Fibroblast of pulmonary artery (primary cell): ENCODE measurements at regions not wholly inside any gene's neighbourhood (a gene's known extent, or its start where the extent isn't known, plus 50 kb on each side); places are given as distances from the start of the nearest gene placed in this dataset.

Experiments
- DNase-seq: peaks from one replicate; pipeline ENCODE4 v3.0.0-alpha.2; 2010; ENCODE audit warnings: low read depth
- H3K4me3 ChIP-seq: replicated peaks from 2 replicates; pipeline ENCODE4 v1.5.1; 2011; ENCODE audit warnings: low read depth, mild to moderate bottlenecking, control low read depth, low read length, moderate library complexity
- TF ChIP-seq, protein P1 (sequence below): IDR thresholded peaks from 2 replicates; pipeline ENCODE4 v1.5.1; 2011; ENCODE audit warnings: mild to moderate bottlenecking, control low read depth, low read length, inconsistent platforms; ENCODE audit errors: missing control alignments

DNA sequence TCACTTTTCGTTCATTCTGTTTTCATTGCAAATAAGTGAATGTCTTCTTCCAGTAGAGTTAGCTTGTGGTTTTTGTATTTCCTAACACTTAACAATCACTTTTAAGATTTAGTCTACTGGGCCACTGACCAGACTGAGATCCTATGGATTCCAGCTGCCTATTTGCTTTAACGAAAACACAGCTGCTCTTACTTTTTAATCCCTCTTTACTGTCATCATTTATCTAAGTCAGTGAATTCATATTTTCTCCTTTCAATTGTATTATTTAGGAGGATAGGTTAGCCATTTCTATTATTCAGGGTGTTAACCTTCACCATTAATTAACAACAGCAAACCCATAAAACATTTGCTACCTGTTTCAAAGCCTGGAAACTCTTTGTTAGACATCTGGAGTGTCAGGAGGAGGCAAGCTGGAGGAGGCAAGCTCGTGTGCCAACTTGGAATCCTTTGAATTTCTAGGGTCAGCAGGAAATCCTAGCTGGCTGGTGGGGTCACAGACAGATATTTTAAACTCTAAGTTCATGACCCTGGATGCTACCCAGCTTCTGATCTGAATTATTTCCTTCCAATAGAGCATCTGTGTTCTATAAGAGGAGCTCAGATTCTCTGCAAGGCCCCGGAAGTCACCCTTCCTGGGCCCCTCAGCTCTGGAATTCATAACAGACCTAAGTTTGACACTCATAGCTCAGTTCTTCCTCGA is 385.3 kb downstream of the RBM43 start:
- TF ChIP-seq, protein P1, sequence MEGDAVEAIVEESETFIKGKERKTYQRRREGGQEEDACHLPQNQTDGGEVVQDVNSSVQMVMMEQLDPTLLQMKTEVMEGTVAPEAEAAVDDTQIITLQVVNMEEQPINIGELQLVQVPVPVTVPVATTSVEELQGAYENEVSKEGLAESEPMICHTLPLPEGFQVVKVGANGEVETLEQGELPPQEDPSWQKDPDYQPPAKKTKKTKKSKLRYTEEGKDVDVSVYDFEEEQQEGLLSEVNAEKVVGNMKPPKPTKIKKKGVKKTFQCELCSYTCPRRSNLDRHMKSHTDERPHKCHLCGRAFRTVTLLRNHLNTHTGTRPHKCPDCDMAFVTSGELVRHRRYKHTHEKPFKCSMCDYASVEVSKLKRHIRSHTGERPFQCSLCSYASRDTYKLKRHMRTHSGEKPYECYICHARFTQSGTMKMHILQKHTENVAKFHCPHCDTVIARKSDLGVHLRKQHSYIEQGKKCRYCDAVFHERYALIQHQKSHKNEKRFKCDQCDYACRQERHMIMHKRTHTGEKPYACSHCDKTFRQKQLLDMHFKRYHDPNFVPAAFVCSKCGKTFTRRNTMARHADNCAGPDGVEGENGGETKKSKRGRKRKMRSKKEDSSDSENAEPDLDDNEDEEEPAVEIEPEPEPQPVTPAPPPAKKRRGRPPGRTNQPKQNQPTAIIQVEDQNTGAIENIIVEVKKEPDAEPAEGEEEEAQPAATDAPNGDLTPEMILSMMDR = no peak
- DNase-seq = peak; percentile 57
- H3K4me3 ChIP-seq = no peak overlapping the region

DNA sequence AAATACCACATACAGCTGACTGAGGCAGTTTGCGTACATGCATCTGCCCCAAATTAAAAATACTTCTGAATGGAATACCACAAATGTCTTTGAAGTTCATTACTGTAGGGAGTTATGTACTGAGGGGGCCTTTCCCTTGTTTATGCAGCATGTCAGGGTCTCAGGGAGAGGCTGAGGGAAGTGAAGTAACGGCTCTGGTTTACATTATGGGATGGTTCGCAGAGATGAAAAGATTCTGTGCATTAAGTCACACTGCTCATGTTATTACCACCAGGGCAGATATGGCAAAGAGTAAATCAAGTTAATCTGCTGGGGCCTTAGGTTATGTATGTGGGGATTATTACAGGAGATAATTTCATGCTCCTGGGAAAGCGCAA is 385.9 kb upstream of the RND3 start:
- TF ChIP-seq, protein P1 = no peak
- no peak for DNase-seq
- no peak overlapping the region for H3K4me3 ChIP-seq

DNA sequence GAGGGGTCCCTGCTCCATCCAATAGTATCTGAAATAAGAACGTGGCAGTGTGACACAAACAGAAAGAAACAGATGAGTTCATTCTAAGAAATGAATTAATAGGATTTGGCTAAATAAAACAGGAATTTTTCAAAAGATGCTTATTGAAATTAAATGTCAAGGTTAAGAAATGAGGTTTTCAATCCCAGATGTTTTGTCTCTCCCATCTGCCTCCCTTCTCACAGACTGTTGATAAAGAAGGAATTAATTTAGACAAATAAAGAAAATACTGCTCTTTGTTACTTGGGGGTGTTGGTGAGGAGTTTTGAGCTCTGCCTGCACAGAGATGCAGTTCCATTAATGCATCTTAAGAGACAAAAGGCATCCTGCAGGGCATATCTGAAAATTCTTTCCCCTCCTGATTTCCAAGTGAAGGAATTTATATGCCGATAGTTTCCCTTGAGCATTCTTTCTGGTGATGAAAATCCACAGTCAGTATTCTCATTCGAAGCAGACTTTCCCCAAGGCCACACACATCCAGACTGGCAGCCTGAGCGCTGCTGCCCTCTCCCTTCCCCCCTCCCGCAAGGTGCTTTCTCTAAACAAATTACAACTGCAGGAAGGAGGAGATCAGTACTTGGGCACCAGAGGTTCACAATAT is 385.4 kb upstream of the RND3 start:
- TF ChIP-seq, protein P1 = no peak
- DNase-seq = peak; percentile 23

DNA sequence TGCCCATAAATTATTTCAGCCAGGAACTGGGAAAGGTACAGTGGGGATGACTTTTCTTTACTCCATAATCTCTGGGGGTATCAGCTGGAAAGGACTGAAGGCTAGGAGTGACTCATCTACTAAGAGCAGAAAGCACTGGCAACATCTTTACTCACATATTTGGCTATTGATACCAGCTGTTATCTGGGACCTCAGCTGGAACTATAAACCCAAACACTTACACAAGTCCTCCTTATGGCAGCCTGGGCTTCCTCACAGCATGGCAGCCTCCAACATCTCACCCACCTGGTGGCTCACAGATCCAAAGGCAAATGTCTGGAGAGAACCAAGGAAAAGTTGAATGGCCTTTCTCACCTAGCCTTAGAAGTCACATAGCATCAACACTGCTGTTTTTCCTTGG is 379.0 kb upstream of the RND3 start:
- DNase-seq = peak; percentile 52
- no peak overlapping the region for H3K4me3 ChIP-seq
- TF ChIP-seq, protein P1 = no peak

More for the DNA sequence above, 385.4 kb upstream of the RND3 start:
- H3K4me3 ChIP-seq = no peak overlapping the region

DNA sequence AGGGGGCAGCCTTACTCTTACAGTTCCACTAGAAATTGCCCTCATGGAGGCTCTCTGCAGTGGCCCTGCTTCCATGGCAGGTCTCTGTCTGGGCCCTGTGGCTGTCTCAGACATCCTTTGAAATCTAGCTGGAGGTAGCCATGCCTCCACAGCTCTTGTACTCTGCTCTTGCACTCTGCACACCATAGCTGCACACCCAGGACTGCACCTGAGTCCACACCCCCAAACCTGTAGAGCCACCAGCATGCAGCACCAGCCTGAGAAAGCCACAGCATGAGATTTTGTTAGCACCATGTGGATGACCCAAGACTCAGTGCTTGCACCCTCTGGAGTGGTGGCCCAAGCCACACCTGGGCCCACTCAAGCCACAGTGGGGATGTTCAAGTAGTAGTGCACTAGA is 376.2 kb upstream of the RND3 start:
- no peak for DNase-seq
- H3K4me3 ChIP-seq = no peak overlapping the region
- TF ChIP-seq, protein P1 = no peak

DNA sequence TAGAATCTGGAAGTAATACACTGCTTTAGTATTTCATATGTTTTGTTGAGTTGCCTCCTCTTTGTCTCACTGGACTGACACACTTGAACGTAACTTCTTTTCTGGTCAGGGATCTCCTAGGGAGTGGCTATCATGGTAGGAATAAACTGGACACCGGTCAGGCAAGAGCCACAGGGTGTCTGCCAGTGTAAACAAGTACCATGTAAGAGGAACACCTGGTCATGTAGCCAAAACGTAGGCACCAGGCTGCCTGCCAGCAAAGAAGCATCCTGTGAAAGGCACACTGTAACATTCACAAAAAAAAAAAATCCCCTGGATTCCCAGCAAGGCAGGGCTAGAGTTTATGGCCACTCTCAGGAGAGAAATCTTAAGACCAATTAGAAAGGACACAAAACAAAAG is 372.8 kb upstream of the RND3 start:
- no peak for DNase-seq
- TF ChIP-seq, protein P1 = no peak

DNA sequence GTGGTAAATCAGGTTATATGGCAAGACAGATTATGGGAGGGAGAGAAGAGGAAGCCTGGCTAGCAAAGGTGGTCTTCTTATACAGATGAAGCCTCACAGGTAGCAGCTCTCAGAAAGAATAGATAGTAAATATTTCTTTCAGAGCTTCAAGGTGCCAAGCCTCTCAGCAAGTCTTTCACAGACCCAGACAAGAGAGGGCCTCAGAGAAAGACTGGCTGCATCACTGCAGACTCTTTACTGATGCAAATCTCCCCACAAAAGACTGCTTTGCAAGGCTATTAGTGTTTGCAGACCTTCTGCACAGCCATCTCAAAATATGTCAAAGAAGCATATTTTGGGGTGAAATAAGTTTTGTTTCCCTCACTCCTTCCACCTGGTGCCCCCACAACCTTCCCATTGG is 372.4 kb upstream of the RND3 start:
- TF ChIP-seq, protein P1 = no peak
- DNase-seq = no peak
- no peak overlapping the region for H3K4me3 ChIP-seq

More for the DNA sequence above, 372.8 kb upstream of the RND3 start:
- H3K4me3 ChIP-seq = no peak overlapping the region
